ENCODE measurements at regions not wholly inside any gene's neighbourhood (a gene's known extent, or its start where the extent isn't known, plus 50 kb on each side); places are given as distances from the start of the nearest gene placed in this dataset.
"Not testable (repeated sequence)": the region's sequence is repeated elsewhere in the genome, so short reads cannot be mapped to it uniquely, and the experiment has no call there.

DNA sequence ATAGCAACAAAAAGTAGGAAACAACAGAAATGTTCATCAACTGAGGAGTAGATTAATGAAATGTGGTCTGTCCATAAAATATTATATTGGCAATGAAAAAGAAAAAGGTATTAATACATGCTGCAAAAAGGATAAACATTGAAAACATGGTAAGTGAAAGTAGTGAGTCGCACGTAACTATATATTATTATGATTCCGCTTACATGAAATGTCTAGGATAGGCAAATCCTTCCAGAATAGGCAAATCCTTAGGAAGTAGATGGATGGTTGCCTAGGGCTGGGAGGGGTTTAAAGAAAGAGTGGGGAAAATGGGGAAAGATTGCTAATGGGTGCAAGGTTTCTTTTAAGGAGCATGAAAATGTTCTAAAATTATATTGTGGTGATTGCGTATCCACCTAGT, 198.1 kb upstream of the WSB1 start:
- DNase-seq = not testable (repeated sequence)

DNA sequence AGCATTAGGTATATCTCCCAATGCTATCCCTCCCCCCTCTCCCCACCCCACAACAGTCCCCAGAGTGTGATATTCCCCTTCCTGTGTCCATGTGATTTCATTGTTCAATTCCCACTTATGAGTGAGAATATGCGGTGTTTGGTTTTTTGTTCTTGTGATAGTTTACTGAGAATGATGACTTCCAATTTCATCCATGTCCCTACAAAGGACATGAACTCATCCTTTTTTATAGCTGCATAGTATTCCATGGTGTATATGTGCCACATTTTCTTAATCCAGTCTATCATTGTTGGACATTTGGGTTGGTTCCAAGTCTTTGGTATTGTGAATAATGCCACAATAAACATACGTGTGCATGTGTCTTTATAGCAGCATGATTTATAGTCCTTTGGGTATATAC, 194.6 kb upstream of the WSB1 start:
- DNase-seq = not testable (repeated sequence)

DNA sequence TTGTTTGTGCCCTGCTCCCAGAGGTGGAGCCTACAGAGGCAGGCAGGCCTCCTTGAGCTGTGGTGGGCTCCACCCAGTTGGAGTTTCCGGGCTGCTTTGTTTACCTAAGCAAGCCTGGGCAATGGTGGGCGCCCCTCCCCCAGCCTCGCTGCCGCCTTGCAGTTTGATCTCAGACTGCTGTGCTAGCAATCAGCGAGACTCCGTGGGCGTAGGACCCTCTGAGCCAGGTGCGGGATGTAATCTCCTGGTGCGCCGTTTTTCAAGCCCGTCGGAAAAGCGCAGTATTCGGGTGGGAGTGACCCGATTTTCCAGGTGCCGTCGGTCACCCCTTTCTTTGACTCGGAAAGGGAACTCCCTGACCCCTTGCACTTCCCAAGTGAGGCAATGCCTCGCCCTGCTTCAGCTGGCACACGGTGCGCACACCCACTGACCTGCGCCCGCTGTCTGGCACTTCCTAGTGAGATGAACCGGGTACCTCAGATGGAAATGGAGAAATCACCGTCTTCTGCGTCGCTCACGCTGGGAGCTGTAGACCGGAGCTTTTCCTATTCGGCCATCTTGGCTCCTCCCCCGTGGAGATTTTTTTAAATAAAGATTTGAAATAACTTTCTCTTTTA, 189.2 kb upstream of the WSB1 start:
- DNase-seq = not testable (repeated sequence)

DNA sequence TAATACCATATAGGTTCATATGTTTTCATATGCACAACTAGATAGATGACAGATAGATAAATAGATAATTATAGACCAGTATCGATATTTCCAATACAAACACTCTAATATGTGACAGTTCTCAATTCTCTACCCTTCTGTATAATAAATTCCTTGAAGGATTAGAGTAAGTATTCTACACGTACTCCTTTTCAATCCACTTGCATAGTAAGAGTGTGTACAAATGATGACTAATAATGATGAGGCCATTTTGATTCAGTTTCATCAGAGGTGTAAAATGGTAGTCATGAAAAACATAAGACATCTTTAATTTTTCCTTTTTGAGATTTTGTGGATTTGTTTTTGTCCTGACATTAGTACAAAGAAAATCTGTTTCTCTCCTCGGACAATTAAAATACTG, 188.3 kb upstream of the WSB1 start:
- DNase-seq = no peak

DNA sequence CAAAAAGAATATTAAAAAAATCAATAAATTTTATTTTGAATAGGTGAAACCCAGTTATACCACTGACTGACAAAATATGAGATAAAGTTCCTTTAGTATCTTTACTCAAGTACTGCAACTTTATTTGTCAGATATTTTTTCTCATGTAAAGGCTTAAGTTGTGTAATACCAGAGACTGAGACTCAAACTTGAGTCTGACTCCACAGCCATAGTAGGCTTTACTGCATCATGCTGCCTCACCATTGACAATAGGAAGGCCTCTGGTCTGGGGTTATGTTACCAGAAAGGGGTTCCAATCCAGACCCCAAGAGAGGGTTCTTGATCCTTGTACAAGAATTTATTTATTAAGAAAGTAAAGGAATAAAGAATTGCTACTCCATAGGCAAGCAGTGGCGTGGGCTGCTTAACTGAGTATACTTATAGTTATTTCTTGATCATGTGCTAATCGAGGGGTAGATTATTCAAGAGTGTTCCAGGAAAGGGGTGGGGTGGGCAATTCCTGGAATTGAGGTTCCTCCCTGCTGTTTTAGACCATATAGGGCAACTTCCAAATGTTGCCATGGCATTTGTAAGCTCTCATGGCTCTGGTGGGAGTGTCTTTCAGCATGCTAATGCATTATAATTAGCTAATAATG, 187.4 kb upstream of the WSB1 start:
- DNase-seq = no peak

DNA sequence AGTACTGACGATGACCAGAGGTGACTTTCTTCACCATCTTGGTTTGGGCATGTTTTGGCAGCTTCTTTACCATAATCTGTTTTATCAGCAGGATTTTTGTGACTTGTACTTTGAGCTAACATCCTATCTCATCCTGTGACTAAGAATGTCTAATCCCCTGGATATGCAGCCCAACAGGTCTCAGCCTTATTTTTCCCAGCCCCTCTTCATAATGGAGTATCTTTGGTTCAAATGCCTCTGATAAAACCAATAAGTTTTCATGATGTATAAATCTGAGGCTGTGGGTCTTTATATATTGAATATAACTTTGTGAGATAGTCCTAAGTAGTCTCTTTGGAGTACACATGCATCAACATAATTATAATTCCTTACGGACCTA, 186.9 kb upstream of the WSB1 start:
- no peak for DNase-seq

DNA sequence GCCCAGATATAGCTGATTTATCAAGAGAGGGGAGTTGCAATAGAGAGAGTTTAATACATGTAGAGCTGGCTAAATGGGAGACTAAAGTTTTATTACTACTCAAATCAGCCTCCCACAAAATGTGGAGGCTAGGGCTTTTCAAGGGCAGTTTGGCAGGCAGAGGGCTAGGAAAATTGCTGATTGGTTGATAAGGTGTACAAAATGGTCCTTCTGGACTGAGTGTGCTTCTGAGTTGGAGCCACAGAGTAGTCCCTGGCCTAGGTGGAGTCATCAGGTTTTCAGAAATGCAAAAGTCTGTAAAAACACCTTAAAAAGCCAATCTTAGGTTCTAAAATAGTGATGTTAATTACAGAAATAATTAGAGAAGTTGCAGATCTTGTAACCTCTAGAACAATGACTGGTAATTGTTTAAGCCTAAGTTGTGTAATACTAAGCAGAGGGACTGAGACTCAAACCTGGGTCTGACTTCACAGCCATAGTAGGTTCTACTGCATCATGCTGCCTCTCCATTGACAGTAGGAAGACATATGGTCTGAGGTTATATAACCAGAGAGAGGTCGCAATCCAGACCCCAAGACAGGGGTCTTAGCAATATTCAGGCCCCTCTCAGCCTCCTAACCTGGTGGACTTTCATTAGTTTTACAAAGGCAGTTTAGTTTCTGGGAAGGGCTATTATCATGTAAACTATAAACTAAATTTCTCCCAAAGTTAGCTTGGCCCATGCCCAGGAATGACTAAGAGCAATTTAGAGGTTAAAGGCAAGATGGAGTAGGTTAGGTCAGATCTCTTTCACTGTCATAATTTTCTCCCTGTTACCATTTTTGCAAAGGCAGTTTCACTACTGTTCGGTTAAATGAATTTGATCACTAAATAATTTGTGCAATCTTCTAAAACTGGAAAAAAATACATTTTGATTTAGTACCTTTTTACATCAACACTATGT, 186.3 kb upstream of the WSB1 start:
- not testable (repeated sequence) for DNase-seq

DNA sequence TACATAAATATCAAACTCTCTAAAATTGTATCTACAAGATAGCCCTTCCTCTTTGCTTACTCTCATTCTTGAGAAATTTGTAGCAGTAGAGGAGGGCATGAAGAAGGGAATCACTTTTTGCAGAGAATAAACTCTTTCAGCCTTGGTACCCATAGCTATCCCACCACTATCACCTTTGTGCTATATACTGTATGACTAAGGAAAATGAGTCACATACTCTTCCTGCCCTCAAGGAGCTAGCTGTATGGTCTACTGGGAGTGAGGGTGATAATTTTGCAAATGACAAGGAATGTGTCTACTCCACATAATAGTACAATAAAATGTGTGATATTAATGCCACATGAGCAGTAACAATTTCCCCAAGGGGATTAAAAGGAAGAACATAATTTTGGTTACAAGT, 184.6 kb upstream of the WSB1 start:
- DNase-seq = no peak

DNA sequence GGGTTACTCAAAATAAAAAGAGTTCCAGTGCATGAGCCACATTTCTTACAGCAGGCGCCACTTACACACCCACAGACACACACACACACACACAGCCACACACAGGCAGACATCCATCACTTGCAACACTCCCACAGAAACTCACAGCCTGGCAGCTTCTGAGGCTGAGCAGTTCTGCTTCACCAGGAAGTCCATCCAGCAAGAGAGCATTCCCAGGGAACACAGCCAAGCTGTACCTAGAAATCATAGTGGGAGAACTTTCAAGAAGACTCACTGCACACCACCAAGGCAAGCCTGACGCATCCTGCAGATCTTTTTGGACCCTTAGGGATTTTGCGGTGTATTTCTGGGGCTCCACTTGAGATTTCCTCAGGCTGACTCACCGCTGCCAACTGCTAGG, 140.9 kb upstream of the WSB1 start:
- DNase-seq = no peak

DNA sequence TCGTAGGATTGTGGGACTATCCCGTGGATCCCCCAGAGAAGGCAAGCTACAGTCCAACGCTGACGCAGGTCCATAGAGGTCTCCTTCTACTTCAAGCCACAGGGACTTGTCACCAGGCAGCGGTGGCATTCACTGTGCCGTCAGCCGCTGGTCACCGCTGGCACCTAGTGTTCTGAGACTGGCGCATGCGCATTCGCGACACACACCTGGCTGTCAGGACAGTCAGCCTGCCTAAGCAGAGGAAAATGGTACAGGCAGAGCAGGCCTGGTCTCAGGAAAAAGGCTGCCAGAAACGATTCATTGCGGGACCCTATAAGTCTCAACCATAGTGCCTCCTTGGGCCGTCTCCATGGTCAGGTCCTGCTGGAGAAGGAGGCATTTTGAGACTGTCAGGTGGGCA, 138.0 kb upstream of the WSB1 start:
- no peak for DNase-seq

DNA sequence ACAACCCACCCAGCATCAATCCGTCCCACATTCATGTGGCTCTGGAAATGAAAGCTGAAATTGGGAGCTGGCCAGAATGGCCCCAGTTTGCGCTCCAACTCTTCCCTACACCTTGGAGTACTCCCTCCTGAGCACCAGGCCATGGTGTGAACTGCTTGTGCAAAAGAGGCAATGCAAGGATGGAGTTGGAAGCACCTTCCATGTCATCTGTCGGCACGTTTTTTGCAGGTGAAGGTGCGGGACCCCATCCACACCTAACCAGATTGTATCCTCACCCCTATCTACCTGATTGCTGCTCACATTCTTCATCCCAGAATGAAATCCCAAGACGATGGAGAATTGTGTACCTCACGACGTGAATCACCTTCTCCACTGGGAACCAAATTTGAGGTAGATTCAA, 136.6 kb upstream of the WSB1 start:
- DNase-seq = no peak

DNA sequence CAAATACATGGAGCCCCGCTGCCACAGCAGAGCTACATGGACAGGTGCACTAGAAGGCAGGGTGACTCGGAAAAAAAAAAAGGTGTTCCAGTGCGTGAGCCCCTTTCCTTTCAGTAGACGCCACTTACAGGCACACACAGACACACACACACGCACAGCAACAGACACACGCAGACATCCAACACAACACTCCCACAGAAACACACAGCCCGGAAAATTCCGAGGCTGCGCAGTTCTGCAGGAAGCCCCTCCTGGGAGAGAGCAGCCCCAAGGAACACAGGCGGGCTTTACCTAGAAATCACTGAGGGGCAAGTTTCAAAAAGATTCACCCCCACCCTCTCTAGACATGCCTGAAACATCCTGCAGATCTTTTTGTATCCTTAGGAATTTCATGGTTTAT, 136.0 kb upstream of the WSB1 start:
- no peak for DNase-seq

DNA sequence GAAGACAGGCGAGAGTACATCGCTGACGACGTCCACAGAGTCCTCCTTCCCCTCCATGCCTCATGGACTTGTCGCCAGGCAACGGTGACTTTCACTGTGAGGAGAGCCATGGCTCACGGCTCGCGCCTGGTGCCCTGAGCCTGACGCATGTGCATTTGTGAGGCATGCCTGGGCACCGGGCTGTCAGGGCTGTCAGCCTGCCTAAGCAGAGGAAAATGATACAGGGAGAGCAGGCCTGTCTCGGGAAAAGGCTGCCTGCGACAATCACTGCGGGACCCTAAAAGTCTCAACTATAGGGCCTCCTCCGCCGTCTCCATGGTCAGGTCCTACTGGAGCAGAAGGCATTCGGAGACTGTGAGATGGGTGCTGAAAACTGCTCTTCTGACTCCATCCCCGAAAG, 135.5 kb upstream of the WSB1 start:
- no peak for DNase-seq

DNA sequence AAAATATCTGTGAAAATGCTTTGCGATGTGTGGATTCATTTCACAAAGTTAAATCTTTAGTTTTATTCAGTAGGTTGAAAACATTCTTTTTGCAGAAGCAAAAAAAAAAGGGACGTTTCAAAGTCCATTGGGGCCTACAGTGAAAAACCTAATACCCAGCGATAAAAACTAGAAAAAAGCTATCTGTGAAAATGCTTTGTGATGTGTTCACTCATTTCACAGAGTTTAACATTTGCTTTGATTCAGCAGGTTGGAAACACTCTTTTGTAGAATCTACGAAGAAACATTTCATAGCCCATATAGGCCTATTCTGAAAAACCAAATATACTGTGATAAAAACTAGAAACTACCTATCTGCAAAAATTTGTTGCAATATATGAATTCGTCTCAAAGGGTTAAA, 113.6 kb upstream of the WSB1 start:
- no peak for DNase-seq

DNA sequence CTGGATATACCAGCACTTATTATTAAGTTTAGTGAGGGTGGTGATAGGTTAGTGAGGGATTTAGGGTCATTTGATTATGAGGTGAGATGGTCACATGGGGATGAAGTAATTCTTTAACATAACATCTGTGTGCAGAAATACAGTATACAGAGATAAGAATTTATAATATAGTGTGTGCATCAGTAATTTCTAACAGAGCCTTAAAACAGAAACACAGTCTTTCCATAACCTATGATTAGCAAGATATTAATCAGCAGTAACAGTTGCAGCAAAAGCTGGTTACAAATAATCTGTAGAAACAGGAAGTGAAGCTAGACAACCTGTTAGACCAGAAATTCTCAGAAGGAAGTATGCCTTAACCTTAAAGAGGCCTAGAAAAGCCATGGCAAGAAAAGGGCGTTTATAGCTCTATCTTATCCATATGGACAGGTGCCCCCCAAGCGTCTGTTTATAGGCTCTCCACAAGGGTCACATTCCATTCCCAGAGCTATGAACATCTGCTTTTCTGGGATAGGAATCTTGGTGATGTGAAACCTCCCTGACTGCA, 112.5 kb upstream of the WSB1 start:
- DNase-seq = not testable (repeated sequence)

DNA sequence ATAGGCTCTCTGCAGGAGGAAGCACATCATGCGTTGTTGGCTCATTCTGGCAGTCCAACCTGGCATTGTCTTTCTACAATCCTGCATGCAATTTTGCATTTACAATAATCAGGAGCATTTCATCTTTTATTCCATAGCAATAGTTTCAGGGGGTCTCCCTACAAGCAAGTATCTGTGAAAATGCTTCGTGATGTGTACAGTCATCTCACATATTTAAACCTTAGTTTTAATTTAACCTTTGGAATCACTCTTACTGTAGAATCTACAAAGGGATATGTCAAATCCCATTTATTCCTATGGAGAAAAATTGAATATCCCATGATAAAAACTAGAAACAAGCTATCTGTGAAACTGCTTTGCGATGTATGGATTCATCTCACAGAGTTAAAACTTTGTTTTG, 112.0 kb upstream of the WSB1 start:
- DNase-seq = no peak

DNA sequence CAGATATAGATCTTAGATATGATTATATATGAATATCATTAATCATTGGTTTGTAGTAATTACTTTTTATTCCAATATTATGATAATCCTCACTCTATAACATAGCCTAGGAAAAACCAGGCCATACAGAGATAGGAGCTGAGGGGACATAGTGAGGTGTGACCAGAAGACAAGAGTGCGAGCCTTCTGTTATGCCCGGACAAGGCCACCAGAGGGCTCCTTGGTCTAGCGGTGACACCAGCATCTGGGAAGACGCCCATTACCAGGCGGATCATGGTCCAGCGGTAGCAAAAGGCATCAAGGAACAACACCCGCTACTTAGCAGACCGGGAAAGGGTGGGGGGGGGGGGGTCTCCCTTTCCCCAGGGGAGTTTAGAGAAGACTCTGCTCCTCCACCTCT, 96.4 kb upstream of the WSB1 start:
- not testable (repeated sequence) for DNase-seq

DNA sequence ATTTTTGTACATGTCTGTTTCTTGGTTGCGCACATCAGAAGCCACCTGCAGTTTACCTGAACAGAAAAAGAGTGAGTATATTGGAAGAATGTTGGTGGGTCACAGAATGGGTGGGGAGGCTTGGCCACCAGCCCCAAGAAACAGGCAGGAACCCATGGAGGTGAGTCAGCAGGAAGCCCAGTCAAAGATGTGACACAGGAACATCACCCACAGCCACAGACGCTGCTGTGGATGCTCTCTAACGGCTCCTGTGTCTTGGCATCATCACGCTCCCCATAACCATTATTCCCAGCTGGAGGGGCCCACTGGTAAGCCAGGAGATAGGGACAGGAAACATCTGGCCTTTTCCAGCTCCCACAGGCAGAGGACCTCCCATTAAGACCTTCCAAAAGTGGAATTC, 94.0 kb upstream of the WSB1 start:
- DNase-seq = no peak

DNA sequence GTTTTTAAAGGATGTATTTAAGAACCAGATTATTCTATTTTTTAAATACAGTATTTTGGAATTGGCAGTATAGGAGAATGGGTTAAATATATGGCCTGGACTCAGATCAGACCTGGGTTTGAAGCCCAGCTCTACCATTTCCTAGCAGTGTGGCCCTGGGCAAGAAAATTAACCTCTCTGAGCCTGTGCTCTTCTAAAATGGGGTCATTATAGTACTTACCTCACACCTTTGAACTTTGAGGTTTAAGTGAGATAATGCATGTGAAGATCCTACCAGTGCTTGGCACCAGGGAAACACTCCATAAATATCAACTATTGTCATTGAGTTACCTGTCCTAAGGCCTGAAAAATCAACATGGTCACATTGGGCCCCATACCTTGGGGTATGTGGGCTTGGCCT, 93.4 kb upstream of the WSB1 start:
- no peak for DNase-seq

DNA sequence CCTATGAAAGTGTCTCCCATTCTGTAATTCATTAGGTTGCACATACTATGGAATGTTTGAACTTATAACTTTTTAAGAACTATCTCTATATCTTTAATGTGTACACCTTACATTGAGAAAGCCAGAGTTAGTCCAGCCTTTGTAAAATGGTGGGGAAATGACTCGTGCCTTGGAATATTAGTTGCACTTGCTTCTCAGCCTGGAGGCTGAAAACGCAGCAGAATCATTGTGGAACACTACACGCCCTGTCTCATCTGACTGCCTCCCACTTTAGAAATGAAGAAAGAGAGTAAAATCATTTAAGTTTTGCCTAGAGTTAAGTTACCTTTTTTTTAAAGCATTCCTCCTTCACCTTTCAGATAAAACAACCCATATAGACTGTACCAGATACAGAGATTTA, 90.7 kb upstream of the WSB1 start:
- DNase-seq = no peak

DNA sequence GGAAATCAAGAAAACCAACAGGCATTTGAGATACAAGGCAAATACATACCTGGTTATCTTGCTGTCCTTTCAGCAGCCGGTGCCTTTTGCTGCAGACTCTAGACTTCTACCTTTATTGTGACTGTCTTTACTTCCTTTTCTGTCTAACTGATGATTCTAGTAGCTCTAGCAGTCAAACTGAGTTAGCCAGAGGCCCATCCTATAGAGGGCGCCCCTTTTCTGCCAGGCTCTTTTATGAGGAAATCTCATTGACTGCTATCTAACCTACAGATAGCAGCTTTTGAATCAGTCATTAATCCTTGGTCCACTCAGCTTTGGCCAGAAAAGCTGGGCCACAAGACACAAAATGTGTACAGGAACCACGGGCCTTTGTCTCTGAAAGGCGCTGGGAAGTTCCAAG, 87.5 kb upstream of the WSB1 start:
- no peak for DNase-seq

DNA sequence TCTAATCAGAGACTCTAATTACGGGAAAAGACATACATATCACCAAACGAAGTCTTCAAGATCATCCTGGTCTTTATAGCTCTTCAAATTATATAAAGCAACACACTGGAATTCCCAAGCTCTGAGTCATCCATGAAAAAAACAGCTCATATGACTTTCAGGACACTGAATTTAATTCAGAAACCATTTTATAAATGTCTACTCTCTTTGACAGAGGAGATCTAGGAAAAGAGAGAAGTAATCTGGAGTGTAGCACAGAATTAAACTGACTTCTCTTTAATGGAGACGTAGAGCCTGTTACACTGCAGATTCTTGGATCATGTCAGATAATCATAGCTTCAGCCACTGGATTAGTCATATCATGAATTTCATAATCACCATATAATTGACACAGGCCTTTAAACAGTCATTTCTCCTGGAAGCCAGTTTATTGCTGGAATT, 86.8 kb upstream of the WSB1 start:
- no peak for DNase-seq

DNA sequence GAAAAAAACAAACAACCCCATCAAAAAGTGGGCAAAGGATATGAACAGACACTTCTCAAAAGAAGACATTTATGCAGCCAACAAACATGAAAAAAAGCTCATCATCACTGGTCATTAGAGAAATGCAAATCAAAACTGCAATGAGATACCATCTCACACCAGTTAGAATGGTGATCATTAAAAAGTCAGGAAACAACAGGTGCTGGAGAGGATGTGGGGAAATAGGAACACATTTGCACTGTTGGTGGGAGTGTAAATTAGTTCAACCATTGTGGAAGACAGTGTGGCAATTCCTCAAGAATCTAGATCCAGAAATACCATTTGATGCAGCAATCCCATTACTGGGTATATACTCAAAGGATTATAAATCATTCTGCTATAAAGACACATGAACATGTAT, 85.5 kb upstream of the WSB1 start:
- DNase-seq = not testable (repeated sequence)

DNA sequence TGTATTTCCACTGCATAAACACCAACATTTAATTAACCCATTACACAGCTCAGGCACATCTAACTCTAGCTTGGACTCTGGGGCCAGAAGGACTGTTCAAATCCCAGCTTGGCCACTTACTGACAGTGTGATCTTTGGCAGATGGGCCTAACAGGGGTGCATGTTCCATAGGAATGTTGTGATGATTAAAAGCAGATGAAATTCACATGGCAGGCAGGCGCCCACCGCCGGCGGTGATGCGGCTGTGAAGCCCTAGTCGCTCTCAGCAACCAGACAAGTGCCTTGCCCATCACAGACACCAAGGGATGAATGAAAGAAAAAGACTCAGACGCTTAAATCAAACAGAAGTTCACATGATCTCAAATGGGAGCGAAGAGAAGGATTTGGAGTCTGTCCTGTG, 84.6 kb upstream of the WSB1 start:
- DNase-seq = no peak
